Psoas muscle (tissue), 7 donors: ENCODE measurements at regions not wholly inside any gene's neighbourhood (a gene's known extent, or its start where the extent isn't known, plus 50 kb on each side); places are given as distances from the start of the nearest gene placed in this dataset.

Experiments used
- ATAC-seq, 4 donors: fragments of 200-7000 bp; cut with Tn5 transposase; one replicate each; pipeline ENCODE4 v1.9.1; 2020; ENCODE audit warnings: moderate library complexity in 3 of 4, mild to moderate bottlenecking in 2 of 4
- DNase-seq, 2 donors: peaks; one replicate each; pipeline ENCODE4 v3.0.0-alpha.2; 2020
- H3K27ac ChIP-seq: fragments of 200-600 bp; one replicate; pipeline ENCODE4 v1.8.0; 2022
- H3K27me3 ChIP-seq, 3 donors: fragments of 200-600 bp in 1 of 3; one replicate each; pipeline versions ENCODE4 v1.6.1 to v1.8.0; 2013 to 2022; ENCODE audit warnings: low read length in 2 of 3, mild to moderate bottlenecking in 2 of 3, moderate library complexity in 1 of 3; ENCODE audit not compliant: insufficient read depth in 3 of 3
- H3K36me3 ChIP-seq, 2 donors: fragments of 200-600 bp in 1 of 2; one replicate each; pipeline versions ENCODE4 v1.6.1 to v1.8.0; 2013 to 2022; ENCODE audit warnings: low read depth in 1 of 2, mild to moderate bottlenecking in 1 of 2, moderate library complexity in 1 of 2; ENCODE audit not compliant: insufficient read depth in 1 of 2
- H3K4me1 ChIP-seq: fragments of 200-600 bp; one replicate; pipeline ENCODE4 v1.8.0; 2022
- H3K4me3 ChIP-seq: fragments of 200-600 bp; one replicate; pipeline ENCODE4 v1.8.0; 2022; ENCODE audit warnings: mild to moderate bottlenecking
- H3K9me3 ChIP-seq: fragments of 200-600 bp; one replicate; pipeline ENCODE4 v1.8.0; 2022
- CTCF ChIP-seq: fragments of 200-600 bp; IDR thresholded peaks from one replicate; pipeline ENCODE4 v1.8.0; 2022; ENCODE audit warnings: antibody characterized with exemption
- WGBS, 3 donors: extraction: QIAGEN DNeasy Blood & Tissue Kit; methylation state at CpG; one replicate each; pipeline versions ENCODE4 v1.1.6 to v1.1.7; 2013; 5-methylcytosine and 5-hydroxymethylcytosine counted together
- intact Hi-C, 2 donors: fragments of 100-400 bp; cut with DNase I; formaldehyde crosslinking; loops; one replicate each; pipeline versions ENCODE4 v1.11.0 to v1.14.2; 2022
- donor health status: healthy with polysubstance abuse.
- donor health status: DM: no; HTN: no; CAD: no; lungs with moderate emphysema.
- donor health status: Bipolar disorder and iron deficiency.
- donor health status: healthy.
- donor health status: DM: yes; HTN: yes; CAD: no.
- donor health status: DM: no; HTN: no; CAD: no.
- donor health status: DM: yes; HTN: yes; CAD: no.

GRCh38 chr4:110815950-110816349, 193.1 kb upstream of the PITX2 start:
- WGBS, 3 donors = 23 to 39% (median 25%) methylated on average over 4 of the region's 4 CpGs

DNA sequence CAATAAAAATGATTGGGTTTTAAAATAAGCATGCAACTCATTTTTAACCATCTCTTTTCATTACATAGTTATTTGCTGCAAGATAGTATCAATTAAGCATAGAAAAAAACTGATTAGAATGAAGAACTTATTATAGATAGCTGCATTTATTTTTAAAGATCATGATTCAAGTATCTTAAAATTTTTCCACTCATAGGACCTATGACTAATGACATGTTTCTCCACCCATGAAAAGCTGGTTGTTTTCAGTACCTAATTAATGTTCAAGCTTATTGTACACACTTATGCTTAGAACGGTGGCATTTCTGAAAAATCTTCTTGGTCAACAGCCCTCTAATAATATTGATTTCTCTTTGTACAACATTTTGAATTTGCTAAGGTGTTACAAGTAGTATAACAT, 193.5 kb upstream of the PITX2 start:
- no peak overlapping the region for H3K4me3 ChIP-seq
- intact Hi-C loops = no loop called here

More at GRCh38 chr4:110815950-110816349, 193.1 kb upstream of the PITX2 start:
- ATAC-seq (peak; percentile 72 to 92 (median 86)), DNase-seq (no peak)
- Histone ChIP-seq H3K27ac (no peak overlapping the region), H3K9me3 (no peaks in the 10 kb centered on the region), H3K4me3 (no peak overlapping the region), H3K4me1 (peaks cover 4% of the 10 kb centered on the region), H3K36me3 (no peaks in the 10 kb centered on the region), H3K27me3 (no peaks in the 10 kb centered on the region)
- intact Hi-C loops = no loop called here
- no peak for TF ChIP-seq CTCF

DNA sequence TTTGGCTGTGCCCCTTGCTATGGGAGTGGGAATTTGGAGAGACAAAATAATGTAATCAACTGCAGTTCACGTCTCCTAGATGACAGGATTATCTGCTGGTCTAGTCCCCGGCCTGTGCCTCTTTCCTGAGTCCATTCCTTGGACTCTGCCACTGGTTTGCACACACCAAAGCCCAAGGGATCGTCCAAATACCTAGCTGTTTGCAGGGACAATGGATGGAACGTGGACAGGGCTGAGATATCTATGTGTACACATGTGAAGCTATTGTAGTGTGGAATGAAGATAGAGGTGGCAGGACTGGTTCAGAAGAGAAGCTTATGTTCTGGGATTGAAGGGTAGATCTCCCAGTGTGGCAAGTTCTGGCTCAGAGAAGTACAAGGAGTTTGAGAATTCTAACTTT, 198.3 kb upstream of the PITX2 start:
- 77 to 84% (median 82%) methylated on average over 4 of the region's 4 CpGs for WGBS, 3 donors
- no peaks in the 10 kb centered on the region for H3K27me3 ChIP-seq
- intact Hi-C loops = no loop called here
- H3K4me1 ChIP-seq = no peaks in the 10 kb centered on the region
- no peak overlapping the region for H3K4me3 ChIP-seq
- H3K9me3 ChIP-seq = no peaks in the 10 kb centered on the region
- DNase-seq = no peak
- H3K27ac ChIP-seq = no peak overlapping the region
- ATAC-seq = no peak
- no peak for TF ChIP-seq CTCF
- no peaks in the 10 kb centered on the region for H3K36me3 ChIP-seq

More for the DNA sequence above, 193.5 kb upstream of the PITX2 start:
- no peaks in the 10 kb centered on the region for H3K27me3 ChIP-seq
- H3K36me3 ChIP-seq = no peaks in the 10 kb centered on the region
- ATAC-seq (peak in 2 of 4 donors; percentile 40 to 66), DNase-seq (no peak)
- no peak for TF ChIP-seq CTCF
- 33 to 54% (median 39%) methylated on average over 1 of the region's 1 CpG for WGBS, 3 donors
- H3K9me3 ChIP-seq = no peaks in the 10 kb centered on the region
- H3K27ac ChIP-seq = no peak overlapping the region
- H3K4me1 ChIP-seq = peaks cover 4% of the 10 kb centered on the region

GRCh38 chr4:110823251-110823650, 200.4 kb upstream of the PITX2 start:
- no peaks in the 10 kb centered on the region for H3K9me3 ChIP-seq
- no peaks in the 10 kb centered on the region for H3K27me3 ChIP-seq
- 86% methylated on average over 3 of the region's 3 CpGs for WGBS, 3 donors
- TF ChIP-seq CTCF = no peak
- no peak for DNase-seq
- no peak overlapping the region for H3K4me3 ChIP-seq
- no peak for ATAC-seq
- H3K27ac ChIP-seq = no peak overlapping the region
- no peaks in the 10 kb centered on the region for H3K4me1 ChIP-seq
- intact Hi-C loops = no loop called here
- no peaks in the 10 kb centered on the region for H3K36me3 ChIP-seq

DNA sequence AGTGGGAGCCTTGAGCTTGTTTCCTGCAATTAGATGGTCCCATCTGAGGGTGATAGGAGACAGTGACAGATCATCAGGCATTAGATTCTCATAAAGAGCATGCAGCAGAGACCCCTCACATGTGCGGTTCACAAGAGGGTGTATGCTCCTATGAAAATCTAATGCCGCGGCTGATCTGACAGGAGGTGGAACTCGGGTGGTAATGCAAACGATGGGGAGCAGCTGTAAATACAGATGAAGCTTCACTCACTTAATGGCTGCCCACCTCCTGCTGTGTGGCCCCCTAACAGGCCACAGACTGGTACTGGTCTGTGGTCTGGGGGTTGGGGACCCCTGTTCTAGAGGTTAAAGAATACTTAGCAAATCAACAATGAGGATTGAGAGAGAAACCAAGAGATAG, 201.5 kb upstream of the PITX2 start:
- Histone ChIP-seq H3K27ac (no peak overlapping the region), H3K9me3 (no peaks in the 10 kb centered on the region), H3K27me3 (no peaks in the 10 kb centered on the region), H3K36me3 (no peaks in the 10 kb centered on the region), H3K4me3 (no peak overlapping the region), H3K4me1 (no peaks in the 10 kb centered on the region)
- intact Hi-C loops = no loop called here
- WGBS, 3 donors = 87 to 95% (median 92%) methylated on average over 5 of the region's 5 CpGs
- TF ChIP-seq CTCF = no peak
- ATAC-seq (no peak), DNase-seq (no peak)
